ENCODE measurements at regions not wholly inside any gene's neighbourhood (a gene's known extent, or its start where the extent isn't known, plus 50 kb on each side); places are given as distances from the start of the nearest gene placed in this dataset.

DNA sequence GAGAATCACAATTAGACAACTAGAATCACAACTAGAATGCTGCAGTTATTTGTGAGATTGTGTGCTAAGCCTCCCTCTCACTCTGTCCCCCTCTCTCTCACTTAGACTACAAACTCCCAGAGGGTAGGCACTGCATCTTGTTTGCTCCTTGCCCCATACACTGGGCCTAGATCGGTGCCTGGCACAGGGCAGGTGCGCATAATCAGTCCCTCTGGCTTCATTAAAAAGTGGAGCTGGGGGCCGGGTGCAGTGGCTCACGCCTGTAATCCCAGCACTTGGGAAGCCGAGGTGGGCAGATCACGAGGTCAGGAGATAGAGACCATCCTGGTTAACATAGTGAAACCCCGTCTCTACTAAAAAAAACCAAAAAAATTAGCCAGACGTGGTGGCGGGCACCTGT lies 456.8 kb downstream of the MIAT start:
- Histone ChIP-seq H3K9me3 (ENCODE audit: control insufficient read depth, low read depth, low read length) (no peaks in the 10 kb centered on the region), H3K9ac (ENCODE audit: extremely low read depth, insufficient read length, low read length) (no peak overlapping the region), H3K4ac (ENCODE audit: low read depth, low read length) (no peak overlapping the region), H2BK120ac (ENCODE audit: low read depth, low read length, poor library complexity, severe bottlenecking) (no peak overlapping the region), H2AK5ac (ENCODE audit: insufficient read length, low read length) (no peak overlapping the region), H2BK12ac (ENCODE audit: insufficient read length, low read depth, low read length) (no peak overlapping the region), H4K91ac (ENCODE audit: insufficient read length, low read depth, low read length) (no peak overlapping the region), H2BK15ac (ENCODE audit: low read depth, low read length) (no peak overlapping the region), H3K79me2 (ENCODE audit: insufficient read depth, low read length) (no peaks in the 10 kb centered on the region), H3K14ac (ENCODE audit: insufficient read depth, low read length) (no peak overlapping the region), H2BK5ac (ENCODE audit: insufficient read length, low read length) (no peak overlapping the region), H4K8ac (replicated peaks; ENCODE audit: insufficient read length, low read depth, low read length) (no peak overlapping the region), H3T11ph (ENCODE audit: low read length) (no peak overlapping the region), H3K56ac (ENCODE audit: insufficient read length, low read depth, low read length) (no peak overlapping the region), H4K5ac (ENCODE audit: insufficient read length, low read depth, low read length) (no peak overlapping the region), H3K79me1 (ENCODE audit: insufficient read depth, low read depth, low read length, poor library complexity, severe bottlenecking) (no peaks in the 10 kb centered on the region), H3K4me1 (ENCODE audit: insufficient read depth, low read length) (0 out of 2 replicates have a peak, but pooled peaks cover 2% of the 10 kb centered on the region), H3K27me3 (ENCODE audit: insufficient read depth, low read length) (no peaks in the 10 kb centered on the region), H3K23ac (ENCODE audit: insufficient read length, low read depth, low read length) (no peak overlapping the region), H4K20me1 (ENCODE audit: control insufficient read depth, insufficient read depth, insufficient read length) (no peaks in the 10 kb centered on the region), H3K27ac (ENCODE audit: insufficient read length, low read depth, low read length) (no peak overlapping the region), H2AFZ (ENCODE audit: low read length) (no peak overlapping the region), H2BK20ac (ENCODE audit: low read depth, low read length, poor library complexity, severe bottlenecking) (no peak overlapping the region), H3K23me2 (ENCODE audit: insufficient read length, low read depth, low read length, poor library complexity, severe bottlenecking) (no peaks in the 10 kb centered on the region), H3K18ac (ENCODE audit: insufficient read length, low read depth, low read length) (no peak overlapping the region), H3K4me2 (ENCODE audit: insufficient read depth, insufficient read length, low read length) (no peak overlapping the region)
- WGBS (ENCODE audit: extremely low coverage, insufficient read length, low lambda C conversion rate), result no CpG with 5 or more reads among the region's 9 CpGs
- Mint-ChIP-seq H3K36me3 (ENCODE audit: insufficient read depth in 1 of 3, low read depth in 3 of 3) (no peaks in the 10 kb centered on the region), H3K27me3 (ENCODE audit: low read depth) (peaks cover 11% of the 10 kb centered on the region), H3K9me3 (no peaks in the 10 kb centered on the region; a peak in 1 of 5 replicates), H3K27ac (no peak overlapping the region), H3K4me3 (no peak overlapping the region), H3K4me1 (peaks cover 4 to 17% of the 10 kb centered on the region in 2 experiments; a peak in 3 of 4 replicates)
- TF ChIP-seq CTCF (conservative IDR thresholded peaks at IDR 0.05), result no peak
- no peak for DNase-seq
